Fibroblast of skin of right quadriceps (primary cell): ENCODE measurements at regions not wholly inside any gene's neighbourhood (a gene's known extent, or its start where the extent isn't known, plus 50 kb on each side); places are given as distances from the start of the nearest gene placed in this dataset.
"Not testable (repeated sequence)": the region's sequence is repeated elsewhere in the genome, so short reads cannot be mapped to it uniquely, and the experiment has no call there.

ENCODE experiments used
- DNase-seq: peaks from one replicate; pipeline ENCODE4 v3.0.0-alpha.2; 2013

- no peak for DNase-seq
These were observed 757.8 kb downstream of the TRIB2 start for GRCh38 chr2:13474538-13474937.

- no peak for DNase-seq
These were observed 763.3 kb downstream of the TRIB2 start for GRCh38 chr2:13480057-13480456.

GRCh38 chr2:13481201-13481600 lies 764.5 kb downstream of the TRIB2 start:
- peak; percentile 1 for DNase-seq

GRCh38 chr2:13485256-13485655 lies 768.5 kb downstream of the TRIB2 start:
- no peak for DNase-seq

- no peak for DNase-seq
These were observed 772.2 kb downstream of the TRIB2 start for GRCh38 chr2:13488965-13489364.

- no peak for DNase-seq
These were observed 775.5 kb downstream of the TRIB2 start for GRCh38 chr2:13492262-13492661.

- DNase-seq: no peak
These were observed 778.3 kb downstream of the TRIB2 start for GRCh38 chr2:13495051-13495450.

GRCh38 chr2:13504808-13505207 lies 788.1 kb downstream of the TRIB2 start:
- no peak for DNase-seq

GRCh38 chr2:13508671-13509070 lies 791.9 kb downstream of the TRIB2 start:
- DNase-seq: no peak

GRCh38 chr2:13515254-13515653 lies 798.5 kb downstream of the TRIB2 start:
- no peak for DNase-seq

- no peak for DNase-seq
These were observed 805.4 kb downstream of the TRIB2 start for GRCh38 chr2:13522096-13522495.

GRCh38 chr2:13522917-13523821 lies 806.4 kb downstream of the TRIB2 start:
- no peak for DNase-seq

GRCh38 chr2:13524492-13524891 lies 807.8 kb downstream of the TRIB2 start:
- no peak for DNase-seq

GRCh38 chr2:13531735-13532410 lies 815.1 kb downstream of the TRIB2 start:
- DNase-seq: not testable (repeated sequence)

- not testable (repeated sequence) for DNase-seq
These were observed 816.2 kb downstream of the TRIB2 start for GRCh38 chr2:13532781-13533523.

GRCh38 chr2:13533524-13533922 lies 816.8 kb downstream of the TRIB2 start:
- no peak for DNase-seq

GRCh38 chr2:13536941-13537340 lies 820.2 kb downstream of the TRIB2 start:
- no peak for DNase-seq

GRCh38 chr2:13537771-13538349 lies 821.1 kb downstream of the TRIB2 start:
- no peak for DNase-seq

GRCh38 chr2:13539296-13539695 lies 822.6 kb downstream of the TRIB2 start:
- DNase-seq: no peak

GRCh38 chr2:13542061-13542460 lies 825.3 kb downstream of the TRIB2 start:
- no peak for DNase-seq

- no peak for DNase-seq
These were observed 825.9 kb downstream of the TRIB2 start for GRCh38 chr2:13542642-13543041.

GRCh38 chr2:13543550-13543949 lies 826.8 kb downstream of the TRIB2 start:
- no peak for DNase-seq

GRCh38 chr2:13545320-13545719 lies 828.6 kb downstream of the TRIB2 start:
- DNase-seq: no peak
